ENCODE measurements at regions not wholly inside any gene's neighbourhood (a gene's known extent, or its start where the extent isn't known, plus 50 kb on each side); places are given as distances from the start of the nearest gene placed in this dataset.

- H3K27me3 ChIP-seq (replicated peaks in 1 of 4; ENCODE audit: control extremely low read depth in 1 of 4, control insufficient read depth in 3 of 4, insufficient read depth in 4 of 4, low read length in 3 of 4): no peaks in the 10 kb centered on the region
- intact Hi-C loops (cut with micrococcal nuclease): no loop called here
- Mint-ChIP-seq H3K4me3 (no peak overlapping the region), H3K27ac (no peak overlapping the region), H3K27me3 (no peaks in the 10 kb centered on the region), H3K4me1 (no peaks in the 10 kb centered on the region), H3K9me3 (ENCODE audit: insufficient read depth) (no peaks in the 10 kb centered on the region)
- CTCF ChIA-PET: no interaction called here
- POLR2A ChIA-PET: no interaction called here
- no peak overlapping the region for H2AFZ ChIP-seq (ENCODE audit: insufficient read depth, low read depth, low read length, poor library complexity, severe bottlenecking)
- H3K27ac ChIP-seq (ENCODE audit: low read length in 2 of 2): no peak overlapping the region
- ATAC-seq (ENCODE audit: low read depth) (no peak), DNase-seq (no peak)
- H3K9me3 ChIP-seq (ENCODE audit: control extremely low read depth in 1 of 3, control insufficient read depth in 2 of 3, insufficient read depth in 1 of 3, low read length in 2 of 3): peaks cover 0 to 15% (median 0%) of the 10 kb centered on the region in 3 donors
- no peak overlapping the region for H3K4me2 ChIP-seq (replicated peaks; ENCODE audit: low read depth, low read length, poor library complexity, severe bottlenecking)
- 95% methylated on average over 24 of the region's 27 CpGs for WGBS (ENCODE audit: insufficient coverage)
- no peak overlapping the region for H3K4me3 ChIP-seq (ENCODE audit: control extremely low read depth in 1 of 5, extremely low read depth in 1 of 5, insufficient read depth in 1 of 5, low read depth in 2 of 5, low read length in 4 of 5)
- no peaks in the 10 kb centered on the region for H3K79me2 ChIP-seq (ENCODE audit: control insufficient read depth, insufficient read depth, low read length)
- no peak for TF ChIP-seq EZH2 (IDR thresholded peaks at IDR 0.05; ENCODE audit: borderline replicate concordance, insufficient read depth, low read depth, low read length, poor library complexity, severe bottlenecking)
- TF ChIP-seq CTCF (IDR thresholded peaks at IDR 0.05): no peak
- H3K36me3 ChIP-seq (replicated peaks in 1 of 2; ENCODE audit: control extremely low read depth in 1 of 2, control insufficient read depth in 1 of 2, extremely low read depth in 1 of 2, insufficient read depth in 2 of 2, low read length in 1 of 2): no peaks in the 10 kb centered on the region
- H4K20me1 ChIP-seq (ENCODE audit: control insufficient read depth, insufficient read depth, low read length, poor library complexity, severe bottlenecking): no peaks in the 10 kb centered on the region
- no peak overlapping the region for H3K9ac ChIP-seq (ENCODE audit: low read length)
- H3K4me1 ChIP-seq (ENCODE audit: control insufficient read depth in 2 of 2, insufficient read depth in 2 of 2, low read length in 2 of 2): no peaks in the 10 kb centered on the region
These were observed 145.1 kb downstream of the IRX1 start for GRCh38 chr5:3740546-3741373.

GRCh38 chr5:3741374-3741770 lies 145.7 kb downstream of the IRX1 start:
- Histone ChIP-seq H3K4me1 (ENCODE audit: control insufficient read depth in 2 of 2, insufficient read depth in 2 of 2, low read length in 2 of 2) (no peaks in the 10 kb centered on the region), H3K9me3 (ENCODE audit: control extremely low read depth in 1 of 3, control insufficient read depth in 2 of 3, insufficient read depth in 1 of 3, low read length in 2 of 3) (peaks cover 0 to 16% (median 0%) of the 10 kb centered on the region in 3 donors), H3K36me3 (replicated peaks in 1 of 2; ENCODE audit: control extremely low read depth in 1 of 2, control insufficient read depth in 1 of 2, extremely low read depth in 1 of 2, insufficient read depth in 2 of 2, low read length in 1 of 2) (no peaks in the 10 kb centered on the region), H3K4me3 (ENCODE audit: control extremely low read depth in 1 of 5, extremely low read depth in 1 of 5, insufficient read depth in 1 of 5, low read depth in 2 of 5, low read length in 4 of 5) (no peak overlapping the region), H3K79me2 (ENCODE audit: control insufficient read depth, insufficient read depth, low read length) (no peaks in the 10 kb centered on the region), H3K27ac (ENCODE audit: low read length in 2 of 2) (no peak overlapping the region), H3K9ac (ENCODE audit: low read length) (no peak overlapping the region), H3K4me2 (replicated peaks; ENCODE audit: low read depth, low read length, poor library complexity, severe bottlenecking) (no peak overlapping the region), H4K20me1 (ENCODE audit: control insufficient read depth, insufficient read depth, low read length, poor library complexity, severe bottlenecking) (no peaks in the 10 kb centered on the region), H3K27me3 (replicated peaks in 1 of 4; ENCODE audit: control extremely low read depth in 1 of 4, control insufficient read depth in 3 of 4, insufficient read depth in 4 of 4, low read length in 3 of 4) (no peaks in the 10 kb centered on the region), H2AFZ (ENCODE audit: insufficient read depth, low read depth, low read length, poor library complexity, severe bottlenecking) (no peak overlapping the region)
- H3K27ac Mint-ChIP-seq: no peak overlapping the region
- no peaks in the 10 kb centered on the region for H3K27me3 Mint-ChIP-seq
- POLR2A ChIA-PET: no interaction called here
- TF ChIP-seq CTCF (IDR thresholded peaks at IDR 0.05) (no peak), EZH2 (IDR thresholded peaks at IDR 0.05; ENCODE audit: borderline replicate concordance, insufficient read depth, low read depth, low read length, poor library complexity, severe bottlenecking) (no peak)
- DNase-seq (no peak), ATAC-seq (ENCODE audit: low read depth) (no peak)
- H3K4me1 Mint-ChIP-seq: no peaks in the 10 kb centered on the region
- H3K4me3 Mint-ChIP-seq: no peak overlapping the region
- no peaks in the 10 kb centered on the region for H3K9me3 Mint-ChIP-seq (ENCODE audit: insufficient read depth)
- intact Hi-C loops (cut with micrococcal nuclease): no loop called here
- 88% methylated on average over 7 of the region's 8 CpGs for WGBS (ENCODE audit: insufficient coverage)
- CTCF ChIA-PET: no interaction called here
